NCI-H82 (cell line): ENCODE measurements at regions not wholly inside any gene's neighbourhood (a gene's known extent, or its start where the extent isn't known, plus 50 kb on each side); places are given as distances from the start of the nearest gene placed in this dataset.

ENCODE experiments used
- DNase-seq: peaks from one replicate; lab custom pipeline; 2025; lab: John Stamatoyannopoulos, UW

GRCh38 chr11:33411751-33412150 lies 154.6 kb downstream of the HIPK3 start:
- DNase-seq, result no peak

- DNase-seq, result no peak
These were observed 153.0 kb downstream of the HIPK3 start for GRCh38 chr11:33410086-33410765.
